GM12892 (cell line): ENCODE measurements at regions not wholly inside any gene's neighbourhood (a gene's known extent, or its start where the extent isn't known, plus 50 kb on each side); places are given as distances from the start of the nearest gene placed in this dataset.

Experiments used
- POLR2A ChIP-seq: IDR thresholded peaks from 2 replicates; pipeline ENCODE4 v1.6.1; 2011; ENCODE audit warnings: low read depth, low read length, control low read depth
- POLR2AphosphoS5 ChIP-seq: IDR thresholded peaks from 2 replicates; pipeline ENCODE4 v1.6.1; 2011; ENCODE audit warnings: low read depth, low read length, control low read depth
- TAF1 ChIP-seq: IDR thresholded peaks from 2 replicates; pipeline ENCODE4 v1.6.1; 2011; ENCODE audit warnings: low read depth, mild to moderate bottlenecking, control low read depth, low read length, borderline replicate concordance

DNA sequence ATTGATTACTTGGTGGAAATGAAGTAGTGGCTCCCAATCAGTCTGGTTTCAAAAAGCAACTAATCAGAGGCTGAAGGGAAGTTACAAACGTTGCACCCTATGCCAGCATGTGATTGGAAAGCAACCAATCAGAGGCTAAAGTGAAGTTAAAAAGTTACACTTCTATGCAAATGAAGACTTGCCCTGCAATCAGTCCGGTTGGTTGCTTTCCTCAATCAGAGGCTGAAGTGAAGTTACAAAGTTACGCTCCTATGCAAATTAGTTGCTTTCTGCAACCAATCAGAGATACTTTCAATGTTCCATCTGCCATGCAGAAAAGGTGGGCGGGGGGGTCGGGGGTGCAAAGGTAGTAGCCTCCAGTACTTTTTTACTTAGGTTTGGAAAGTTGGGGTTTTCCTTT, 1077.1 kb downstream of the TYW1 start:
- TF ChIP-seq POLR2A (no peak), POLR2AphosphoS5 (no peak), TAF1 (no peak)
